DMS79 (cell line): ENCODE measurements at regions not wholly inside any gene's neighbourhood (a gene's known extent, or its start where the extent isn't known, plus 50 kb on each side); places are given as distances from the start of the nearest gene placed in this dataset.
"Not testable (repeated sequence)": the region's sequence is repeated elsewhere in the genome, so short reads cannot be mapped to it uniquely, and the experiment has no call there.

Experiments
- DNase-seq: peaks from one replicate; lab custom pipeline; 2025; lab: John Stamatoyannopoulos, UW

DNA sequence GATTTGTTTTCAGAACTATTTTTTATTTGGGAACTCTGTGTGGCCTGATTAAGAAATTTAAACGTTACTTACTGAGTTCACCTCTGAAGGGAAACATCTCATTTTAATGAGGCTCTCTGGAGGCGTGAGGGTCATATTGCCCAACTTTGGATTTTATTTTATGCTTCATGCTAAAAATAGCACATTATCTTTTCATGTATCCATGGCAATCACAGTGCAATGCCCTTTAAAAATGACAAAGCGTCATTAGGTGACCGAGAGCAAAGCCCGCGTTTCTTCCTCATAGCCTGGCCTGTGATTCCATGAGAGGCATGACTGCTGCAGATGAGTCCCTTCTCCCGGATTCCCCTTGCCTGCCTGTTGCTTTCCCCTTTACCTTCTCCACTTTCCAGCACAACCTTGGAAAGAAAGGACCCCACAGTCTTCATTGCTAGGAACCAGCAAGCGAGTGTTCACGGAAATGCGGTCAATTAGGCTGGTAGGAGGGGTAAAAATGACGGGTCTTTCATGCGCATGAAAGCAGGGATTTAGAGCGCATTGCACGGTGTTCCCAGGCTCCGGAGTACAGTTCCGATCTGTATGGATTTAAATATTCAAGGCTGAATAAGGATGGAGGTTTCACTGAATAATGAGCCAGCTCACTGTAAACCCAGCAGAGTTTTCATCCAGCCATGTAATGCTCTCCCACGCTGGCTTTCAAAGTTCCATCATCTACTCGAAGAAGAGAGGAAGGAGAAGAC is 98.2 kb upstream of the PITRM1 start:
- DNase-seq, result no peak

DNA sequence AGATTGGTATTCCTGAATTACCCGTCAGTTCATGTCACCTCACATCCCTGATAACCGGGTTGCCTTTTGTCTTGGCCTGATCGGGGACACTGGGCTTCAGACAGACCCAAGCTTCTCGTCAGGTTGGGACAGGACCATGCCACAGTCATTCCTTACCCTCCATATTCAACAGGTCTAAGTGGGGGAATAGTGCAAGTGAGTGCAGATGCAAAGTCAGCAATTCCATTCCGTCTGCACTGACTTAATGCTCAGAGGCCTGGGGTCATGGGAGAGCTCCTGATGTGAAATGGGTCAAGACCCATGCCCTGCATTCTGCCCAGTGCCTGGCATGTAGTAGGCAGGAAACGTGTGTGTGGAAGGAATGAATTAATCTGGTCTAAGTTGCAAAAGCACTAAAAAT is 95.4 kb upstream of the PITRM1 start:
- no peak for DNase-seq

DNA sequence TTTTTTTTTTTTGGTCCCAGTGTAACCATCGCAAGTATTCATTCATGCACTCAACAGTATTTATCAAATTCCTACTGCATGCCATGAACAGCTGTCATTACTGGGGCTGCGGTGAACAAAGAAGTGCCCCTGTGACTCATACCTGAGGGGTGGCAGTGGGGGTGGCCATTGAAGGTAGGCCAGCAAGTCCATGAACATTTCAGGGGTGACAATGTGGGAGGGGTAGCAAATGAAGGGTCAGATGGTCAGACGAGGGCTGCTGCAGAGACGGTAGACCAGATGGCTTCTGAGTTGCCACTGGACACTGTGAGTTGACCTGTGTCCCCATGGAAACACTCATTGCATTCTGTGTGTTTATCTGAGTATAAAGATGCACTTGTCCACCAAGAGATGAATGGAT is 92.5 kb upstream of the PITRM1 start:
- no peak for DNase-seq

DNA sequence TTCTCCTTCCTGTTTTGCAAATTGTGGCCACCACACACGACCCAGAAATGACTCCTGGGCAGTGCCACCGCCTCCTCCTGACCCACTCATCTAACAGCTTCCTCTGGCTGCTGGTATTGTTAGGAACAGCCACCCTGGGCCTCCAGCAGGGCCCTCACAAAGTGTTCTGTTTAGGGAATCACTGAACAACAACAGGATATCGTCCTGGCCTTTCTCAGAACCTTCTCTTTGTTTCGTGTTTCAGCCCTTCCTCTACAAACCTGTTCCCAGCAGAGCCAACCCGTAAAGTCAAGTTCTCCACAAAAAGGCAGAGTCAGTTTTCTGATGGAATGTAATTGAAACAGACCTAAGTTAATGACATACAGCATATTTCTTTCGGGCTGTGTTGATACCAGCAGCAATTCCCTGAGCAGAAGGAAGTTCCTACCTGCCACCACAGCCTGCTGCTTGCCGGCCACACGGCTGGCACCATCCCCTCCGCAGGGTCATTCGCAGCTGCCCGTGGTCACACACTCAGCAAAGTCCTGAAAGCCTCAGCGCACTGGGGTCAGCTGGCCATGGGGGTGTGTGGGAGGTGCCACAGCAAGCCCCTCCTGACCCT is 91.7 kb upstream of the PITRM1 start:
- no peak for DNase-seq

DNA sequence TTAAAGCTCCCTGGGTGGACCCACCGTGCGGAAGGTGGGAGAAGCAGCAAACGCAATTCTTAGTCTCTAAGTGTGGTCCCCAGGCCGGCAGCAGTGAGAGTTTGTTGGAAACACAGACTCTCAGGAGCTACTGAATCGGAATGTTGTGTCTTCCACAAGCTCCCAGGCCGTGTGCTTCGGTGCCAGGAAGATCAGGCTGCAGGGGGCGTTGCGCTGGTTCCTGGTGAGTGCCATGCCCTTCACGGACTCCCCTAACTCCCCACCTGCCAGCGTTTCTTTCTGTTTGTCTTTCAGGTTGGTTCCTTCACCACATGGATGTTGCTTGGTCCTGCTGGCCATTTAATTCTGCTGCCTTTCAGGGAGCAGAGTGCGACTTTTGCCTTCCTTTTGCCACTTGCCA is 91.2 kb upstream of the PITRM1 start:
- no peak for DNase-seq

DNA sequence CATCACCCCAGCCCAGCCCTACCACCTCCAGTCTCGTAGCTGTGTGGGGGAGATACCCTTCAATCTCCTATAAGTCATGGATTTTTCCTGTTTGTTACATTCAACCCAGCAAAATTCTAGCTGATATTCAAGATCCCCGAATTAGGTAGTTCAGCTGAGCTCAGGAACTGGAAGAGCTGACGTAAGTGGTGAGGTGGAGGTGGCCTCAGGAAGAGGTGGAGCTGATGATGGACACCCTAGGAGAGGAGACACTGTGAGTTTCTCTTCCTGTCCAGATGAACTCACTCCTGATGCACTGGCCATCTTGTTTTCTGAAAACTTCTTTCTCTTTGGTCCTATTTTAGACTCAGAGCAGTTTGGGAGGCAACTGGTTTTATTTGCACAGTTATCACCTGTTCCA is 90.5 kb upstream of the PITRM1 start:
- no peak for DNase-seq

DNA sequence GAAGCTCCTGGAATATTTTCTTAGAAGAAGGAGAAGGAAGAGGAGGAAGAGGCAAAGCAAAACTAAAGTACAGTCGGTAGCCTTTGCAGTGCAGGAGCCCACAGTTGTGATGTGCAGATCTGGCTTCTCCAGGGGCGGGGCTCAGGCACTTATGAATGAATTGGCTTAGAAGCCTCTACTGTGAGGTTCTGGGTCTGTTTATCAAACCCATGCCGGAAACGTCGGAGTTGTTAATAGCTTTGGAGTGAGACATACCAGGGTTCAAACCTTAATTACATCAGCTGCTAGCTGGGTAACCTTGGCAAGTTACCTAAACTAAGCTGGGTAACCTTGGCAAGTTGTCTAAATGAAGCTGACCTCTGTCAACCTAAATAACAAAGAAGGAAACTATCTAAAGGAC is 89.3 kb upstream of the PITRM1 start:
- no peak for DNase-seq

DNA sequence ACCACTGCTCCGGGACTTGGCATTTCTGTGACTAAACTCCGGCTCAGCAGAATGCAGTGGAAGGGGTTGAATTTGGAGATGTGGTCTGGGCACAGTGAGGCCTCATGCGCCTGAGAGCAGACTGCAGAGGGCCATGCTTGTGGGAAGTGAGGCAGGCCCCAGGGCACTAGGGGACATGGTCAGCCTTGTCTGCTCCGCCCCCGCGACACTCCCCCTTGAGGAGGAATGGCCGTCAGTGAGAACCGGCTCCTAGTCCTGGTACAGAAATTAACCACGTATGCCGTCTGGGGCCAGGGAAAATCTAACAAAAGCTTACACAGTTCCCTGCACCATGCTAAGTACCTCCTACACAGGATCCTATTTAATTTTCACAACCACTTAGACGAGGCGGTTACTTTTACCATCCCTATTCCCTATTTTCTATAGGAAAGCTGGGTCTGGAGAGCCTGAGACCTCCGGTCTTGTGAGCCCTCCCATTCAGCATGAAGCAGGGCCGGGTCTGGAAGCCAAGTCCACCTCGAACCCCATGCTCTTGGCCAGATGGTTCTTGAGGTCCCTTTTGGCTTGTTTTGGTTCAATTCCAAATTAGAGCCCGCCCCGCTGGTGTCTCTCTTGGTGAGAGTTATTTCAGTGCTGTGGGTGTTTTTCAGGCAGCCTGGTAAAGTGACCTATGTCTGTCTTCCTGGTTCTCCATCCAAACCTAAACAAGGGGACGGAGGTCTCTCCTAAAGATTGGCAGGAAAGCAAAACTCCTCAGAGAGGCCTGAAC is 87.7 kb upstream of the PITRM1 start:
- DNase-seq, result no peak

DNA sequence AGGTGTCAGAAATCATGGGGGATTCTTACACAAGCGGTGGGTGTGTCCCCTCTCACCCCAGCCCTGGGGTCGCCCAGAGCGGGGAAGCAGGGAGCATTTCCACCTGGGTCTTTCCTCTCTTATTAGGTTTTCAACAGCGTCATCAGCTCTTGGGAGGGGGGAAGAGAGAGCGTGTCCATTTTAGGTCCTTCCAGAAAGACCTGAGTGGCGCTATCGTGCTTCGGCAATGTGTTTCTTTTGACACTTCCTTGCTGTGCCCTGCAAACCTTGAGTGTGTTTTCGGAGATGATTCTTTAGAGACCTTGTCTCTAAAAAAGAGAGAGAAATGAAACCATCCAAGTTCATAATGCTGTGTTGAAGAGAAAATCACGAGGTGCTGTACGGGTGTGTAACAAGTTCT is 86.9 kb upstream of the PITRM1 start:
- DNase-seq, result no peak

DNA sequence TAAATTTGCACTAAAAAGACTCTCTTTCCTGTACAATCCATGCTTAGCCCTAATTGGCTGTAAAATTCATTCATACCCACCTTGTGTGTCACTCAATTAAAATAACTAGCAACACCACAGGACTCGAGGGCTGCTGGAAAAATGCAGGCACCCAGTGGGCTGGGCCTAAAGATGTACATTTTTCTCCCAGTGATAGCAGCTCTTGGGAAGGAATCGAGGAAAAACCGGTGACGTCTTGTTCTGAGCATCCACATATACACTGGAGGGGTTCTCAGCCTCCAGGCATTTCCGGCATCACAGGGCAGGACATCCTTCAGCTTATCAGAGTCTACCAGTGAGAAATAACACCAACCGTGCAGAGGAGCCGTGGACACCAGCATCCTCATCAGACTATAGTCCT is 85.8 kb upstream of the PITRM1 start:
- no peak for DNase-seq

DNA sequence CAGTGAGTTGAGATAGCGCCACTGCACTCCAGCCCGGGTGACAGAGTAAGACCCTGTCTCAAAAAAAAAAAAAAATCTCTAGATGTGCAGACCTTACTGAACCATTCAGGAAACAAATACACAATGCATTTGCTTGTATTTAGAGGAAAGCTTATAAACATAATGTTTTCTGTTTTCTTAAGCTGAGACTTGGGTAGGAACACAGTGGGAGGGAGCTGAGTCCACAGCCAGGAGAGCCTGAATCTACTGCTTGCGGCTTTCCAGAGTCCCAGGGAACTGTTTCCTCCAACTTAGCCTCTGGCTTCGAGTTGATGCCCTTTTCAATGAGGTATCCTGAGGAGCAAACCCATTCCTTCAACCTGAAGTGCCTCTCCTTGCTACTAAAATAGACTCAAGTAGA is 83.0 kb upstream of the PITRM1 start:
- no peak for DNase-seq

DNA sequence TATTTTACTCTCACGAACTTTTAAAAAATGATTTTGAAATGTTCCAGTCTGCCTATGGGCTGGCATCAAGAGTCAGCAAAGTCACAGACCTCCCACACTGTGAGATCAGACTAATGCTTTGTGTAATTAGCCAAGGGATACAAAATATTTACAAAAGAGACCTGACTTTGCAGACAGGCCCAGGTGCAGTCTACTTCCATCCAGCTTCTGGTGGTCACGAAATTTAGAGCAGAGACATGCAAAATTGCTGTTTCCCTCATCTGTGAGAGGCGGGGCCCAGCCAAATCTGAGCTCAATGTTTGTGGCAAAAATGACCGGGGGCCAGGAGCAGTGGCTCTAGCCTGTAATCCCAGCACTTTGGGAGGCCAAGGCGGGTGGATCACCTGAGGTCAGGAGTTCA is 82.5 kb upstream of the PITRM1 start:
- DNase-seq, result no peak

DNA sequence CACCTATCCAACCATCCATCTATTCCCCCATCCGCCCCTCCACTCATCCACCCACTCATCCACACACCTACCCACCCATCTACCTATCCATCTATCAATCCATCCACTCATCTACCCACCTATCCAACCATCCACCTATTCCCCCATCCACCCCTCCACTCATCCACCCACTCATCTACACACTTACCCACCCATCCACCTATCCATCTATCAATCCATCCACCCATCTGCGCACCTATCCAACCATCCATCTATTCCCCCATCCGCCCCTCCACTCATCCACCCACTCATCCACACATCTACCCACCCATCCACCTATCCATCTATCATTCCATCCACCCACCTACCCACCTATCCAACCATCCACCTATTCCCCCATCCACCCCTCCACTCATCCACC is 81.4 kb upstream of the PITRM1 start:
- not testable (repeated sequence) for DNase-seq

DNA sequence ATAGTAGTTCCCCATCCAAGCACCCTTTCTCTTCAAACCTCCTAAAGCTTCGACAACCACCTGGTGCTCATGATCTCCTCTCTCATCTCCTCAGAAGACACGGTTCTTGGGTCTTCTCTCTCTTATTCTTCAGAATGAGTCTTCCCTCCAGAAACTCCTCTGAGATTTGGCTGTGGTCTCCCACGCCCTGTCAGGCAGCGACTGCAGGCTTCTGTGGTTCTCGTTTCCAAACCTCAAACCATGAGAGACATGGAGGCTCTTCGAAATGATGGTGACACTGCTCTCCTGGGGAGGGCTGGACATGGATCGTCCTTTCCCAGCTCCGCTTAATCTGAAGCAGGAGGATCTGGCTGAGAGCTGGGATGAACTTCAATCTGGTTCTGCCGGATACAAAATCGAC is 78.6 kb upstream of the PITRM1 start:
- no peak for DNase-seq

DNA sequence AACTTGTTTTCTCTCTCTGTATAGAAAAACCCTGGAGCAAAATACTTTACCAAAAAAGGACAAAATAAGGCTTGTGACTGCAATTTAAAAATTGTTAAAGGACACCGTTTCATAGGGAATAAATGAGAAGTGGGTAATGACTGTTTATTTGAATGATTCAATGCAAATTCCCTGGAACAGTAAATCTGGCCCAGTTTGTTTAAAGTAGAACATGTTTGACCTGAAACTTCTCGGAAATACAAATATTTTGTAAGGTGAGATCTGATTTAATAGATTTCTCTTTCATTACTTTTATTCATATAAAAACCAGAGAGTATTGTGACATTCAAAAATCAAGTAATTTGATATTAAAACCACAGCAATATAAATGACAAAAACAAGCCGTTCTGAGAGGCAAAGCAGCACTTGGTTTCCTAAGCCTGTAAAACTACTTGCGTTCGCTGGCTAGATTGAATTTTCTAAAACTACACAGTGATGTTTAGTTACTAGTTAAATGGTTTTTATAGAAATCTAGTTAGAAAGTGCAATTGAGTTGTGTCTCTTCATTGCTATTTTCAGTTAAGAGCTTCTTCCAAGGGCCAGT is 76.8 kb upstream of the PITRM1 start:
- DNase-seq, result no peak

DNA sequence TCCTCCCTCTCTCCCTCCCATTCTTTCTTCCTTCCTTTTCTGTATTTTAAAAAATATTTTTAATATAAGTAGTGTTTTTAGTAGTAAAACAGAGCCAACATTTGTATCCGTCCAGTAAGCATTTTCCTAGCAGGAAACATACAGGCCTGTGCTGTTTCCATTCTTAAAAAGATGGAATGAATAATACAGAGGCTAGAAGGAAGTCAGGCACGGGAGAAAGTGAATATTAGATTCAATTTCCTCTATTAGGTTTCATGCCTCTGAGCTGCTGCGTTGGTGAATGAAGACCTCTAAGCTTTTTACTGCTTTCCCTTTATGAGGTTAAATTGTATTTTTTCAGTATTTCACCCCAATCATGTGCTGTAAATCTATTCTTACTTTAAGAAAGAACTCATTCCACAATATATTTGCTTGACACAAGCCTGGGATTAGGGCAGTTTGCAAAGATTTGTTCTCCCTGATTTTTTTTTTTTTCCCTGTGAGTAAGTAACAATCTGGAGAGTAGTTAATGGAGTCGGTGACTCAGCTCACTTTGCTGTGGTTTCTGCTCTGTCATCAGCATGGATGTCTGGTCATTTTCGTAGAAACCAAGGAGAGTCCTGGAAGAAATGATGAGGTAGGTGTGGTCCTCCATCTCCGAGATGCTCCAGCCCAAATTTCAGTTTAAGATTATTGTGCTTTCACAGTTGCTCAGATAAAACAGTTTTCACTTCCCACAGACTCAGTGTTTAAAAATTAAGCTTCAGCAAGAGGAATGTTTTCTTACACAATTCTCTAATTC is 76.1 kb upstream of the PITRM1 start:
- no peak for DNase-seq

DNA sequence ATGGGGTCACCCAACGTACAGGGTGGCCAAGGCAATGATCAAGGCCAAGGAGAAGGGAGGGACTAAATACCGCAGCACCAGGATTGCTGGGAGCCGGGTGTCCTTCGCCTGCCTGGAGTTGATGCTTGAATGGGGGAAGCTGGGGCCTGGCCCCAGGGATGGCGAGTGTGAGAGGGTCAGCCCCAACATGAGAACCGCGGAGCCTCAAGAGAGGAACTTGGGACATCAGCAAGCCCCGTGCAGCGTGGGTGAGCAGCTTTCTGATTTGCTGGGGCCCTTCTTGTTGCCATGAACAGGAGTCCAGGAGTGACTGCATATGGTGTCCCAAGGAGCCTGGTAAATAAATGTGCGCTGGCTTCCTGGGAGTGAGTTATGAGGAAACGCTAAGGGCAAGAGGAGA is 72.8 kb upstream of the PITRM1 start:
- DNase-seq, result no peak

DNA sequence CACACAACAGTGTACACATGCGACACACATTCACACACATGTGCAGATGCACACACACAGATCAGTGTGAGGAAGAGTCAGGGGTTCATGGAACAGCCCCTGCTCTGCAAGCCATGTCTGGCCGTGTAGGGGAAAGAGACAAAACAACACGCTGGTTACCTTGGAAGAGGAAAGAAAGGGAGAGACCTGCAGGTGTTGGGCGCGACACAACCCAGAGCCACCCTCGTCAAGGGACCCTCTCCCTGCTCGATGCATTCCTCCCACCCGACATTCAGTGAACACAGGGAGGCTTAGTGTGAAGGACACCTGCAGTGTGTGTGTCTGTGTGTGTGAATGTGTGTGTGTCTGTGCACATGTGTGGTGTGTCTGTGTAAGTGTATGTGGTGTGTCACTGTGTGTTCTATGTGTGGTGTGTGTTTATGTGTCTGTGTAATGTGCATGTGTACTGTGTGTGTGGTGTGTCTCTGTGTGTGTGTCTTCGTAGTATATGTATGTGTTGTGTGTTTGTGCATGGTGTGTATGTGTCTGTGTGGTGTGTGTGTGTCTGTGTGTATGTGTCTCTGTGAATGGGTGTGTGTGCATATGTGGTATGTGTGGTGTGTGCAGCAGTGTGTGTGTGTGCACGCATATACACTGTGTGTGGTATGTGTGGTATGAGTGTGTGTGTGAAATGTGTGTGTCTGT is 69.5 kb upstream of the PITRM1 start:
- DNase-seq, result no peak

DNA sequence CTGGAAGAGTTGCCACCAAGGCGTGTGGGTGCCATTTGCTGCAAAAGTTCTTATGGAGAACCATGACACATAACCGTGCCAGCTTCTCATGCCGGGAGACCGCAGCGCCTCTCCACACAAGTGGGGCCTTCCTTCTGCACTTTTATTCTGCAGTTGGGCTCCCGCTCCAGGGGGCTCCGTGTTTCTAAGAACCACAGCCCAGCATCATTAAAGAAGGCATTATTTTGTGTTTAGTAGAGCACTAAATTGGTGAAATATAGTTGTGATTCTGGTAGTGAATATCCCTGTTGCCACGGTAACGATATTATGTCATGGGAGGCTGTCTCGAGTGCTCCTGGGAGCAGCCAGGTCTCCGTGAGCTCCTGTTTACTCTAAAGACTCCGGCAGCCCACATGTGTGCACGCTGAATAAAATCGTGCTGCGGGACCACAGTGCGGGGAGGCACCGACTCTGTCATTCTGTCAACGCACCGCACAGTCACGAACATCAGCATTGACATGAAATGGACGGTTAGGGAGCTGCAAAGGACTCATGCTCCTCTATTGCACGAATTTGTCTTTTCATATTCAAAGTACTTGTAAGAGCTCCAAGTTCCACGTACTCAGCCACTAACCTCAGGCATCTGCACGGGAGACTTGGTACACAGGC is 68.8 kb upstream of the PITRM1 start:
- no peak for DNase-seq

DNA sequence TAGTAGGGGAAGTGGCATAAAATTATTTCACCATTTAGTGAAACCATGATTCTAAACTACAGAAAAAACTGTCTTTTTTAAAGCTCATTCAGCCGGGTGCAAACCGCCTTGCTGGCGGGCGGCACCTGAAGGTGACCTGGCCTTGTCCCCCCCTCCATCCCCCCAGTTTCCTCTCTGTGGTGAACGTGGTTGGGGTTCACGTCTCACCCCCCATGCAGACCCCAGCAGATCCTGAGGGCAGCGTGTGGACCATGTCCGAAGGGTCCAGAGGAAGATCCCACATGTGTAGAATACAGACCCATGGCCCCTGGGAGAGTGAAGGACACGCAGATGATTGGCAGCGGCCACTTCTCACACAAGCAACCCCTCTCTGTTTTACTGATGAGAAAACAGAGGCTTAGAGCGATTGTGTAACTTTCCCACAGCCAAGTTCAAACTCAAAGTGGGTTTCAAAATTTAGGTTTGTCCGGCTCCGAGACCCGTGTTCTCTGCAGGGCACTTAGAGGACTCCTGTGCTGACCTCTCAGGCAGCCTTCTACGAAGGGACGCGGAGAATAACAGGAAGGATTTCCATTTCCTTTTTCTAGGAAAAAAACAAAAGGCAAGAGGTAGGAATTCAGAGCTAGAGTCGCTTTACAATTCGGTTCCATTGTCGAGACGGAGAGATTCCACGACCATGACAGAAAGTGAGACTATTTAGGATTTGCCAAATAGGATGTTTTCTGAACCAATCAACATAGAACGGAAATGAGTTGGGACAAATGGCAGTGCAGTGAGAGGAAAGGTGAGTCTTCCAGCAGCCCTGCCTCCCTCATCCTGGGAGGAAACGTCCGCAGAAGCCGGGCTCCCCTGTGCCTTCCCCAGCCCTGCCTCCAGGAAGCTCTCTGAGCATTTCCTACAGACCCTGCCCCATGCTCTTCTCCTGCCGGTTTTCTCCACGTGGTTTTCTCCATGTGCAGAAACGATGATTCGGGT is 67.6 kb upstream of the PITRM1 start:
- DNase-seq, result no peak
